ENCODE measurements at regions not wholly inside any gene's neighbourhood (a gene's known extent, or its start where the extent isn't known, plus 50 kb on each side); places are given as distances from the start of the nearest gene placed in this dataset.

GRCh38 chr10:1881636-1882035, 144.3 kb upstream of the ADARB2 start:
- Histone ChIP-seq H3K4me3 (no peak overlapping the region), H3K27me3 (no peaks in the 10 kb centered on the region), H3K36me3 (no peaks in the 10 kb centered on the region), H3K27ac (no peak overlapping the region), H3K4me1 (no peaks in the 10 kb centered on the region), H3K9me3 (no peaks in the 10 kb centered on the region)
- TF ChIP-seq POLR2A (IDR thresholded peaks at IDR 0.05), result no peak
- TF ChIP-seq CTCF (IDR thresholded peaks at IDR 0.05), result no peak
- no peak for DNase-seq

- Histone ChIP-seq H3K9me3 (no peaks in the 10 kb centered on the region), H3K4me1 (no peaks in the 10 kb centered on the region), H3K27ac (no peak overlapping the region), H3K27me3 (no peaks in the 10 kb centered on the region), H3K36me3 (no peaks in the 10 kb centered on the region), H3K4me3 (no peak overlapping the region)
- TF ChIP-seq CTCF (IDR thresholded peaks at IDR 0.05) (no peak), POLR2A (IDR thresholded peaks at IDR 0.05) (no peak)
- DNase-seq, result no peak
Measured at GRCh38 chr10:1874533-1874932, 137.2 kb upstream of the ADARB2 start.

- no peak for DNase-seq
- no peak for TF ChIP-seq CTCF (IDR thresholded peaks at IDR 0.05)
- no peak for TF ChIP-seq POLR2A (IDR thresholded peaks at IDR 0.05)
Measured at GRCh38 chr10:1873661-1874315, 136.5 kb upstream of the ADARB2 start.

GRCh38 chr10:1872151-1872726, 134.9 kb upstream of the ADARB2 start:
- H3K36me3 ChIP-seq, result no peaks in the 10 kb centered on the region
- H3K27me3 ChIP-seq, result no peaks in the 10 kb centered on the region
- no peak overlapping the region for H3K4me3 ChIP-seq
- H3K4me1 ChIP-seq, result no peaks in the 10 kb centered on the region
- H3K9me3 ChIP-seq, result no peaks in the 10 kb centered on the region
- no peak for DNase-seq
- no peak overlapping the region for H3K27ac ChIP-seq
- TF ChIP-seq POLR2A (IDR thresholded peaks at IDR 0.05) (no peak), CTCF (IDR thresholded peaks at IDR 0.05) (no peak)

More at GRCh38 chr10:1873661-1874315, 136.5 kb upstream of the ADARB2 start:
- H3K27me3 ChIP-seq, result no peaks in the 10 kb centered on the region
- H3K4me3 ChIP-seq, result no peak overlapping the region
- no peaks in the 10 kb centered on the region for H3K36me3 ChIP-seq
- H3K9me3 ChIP-seq, result no peaks in the 10 kb centered on the region
- H3K4me1 ChIP-seq, result no peaks in the 10 kb centered on the region
- H3K27ac ChIP-seq, result no peak overlapping the region

GRCh38 chr10:1870491-1870890, 133.2 kb upstream of the ADARB2 start:
- Histone ChIP-seq H3K4me3 (no peak overlapping the region), H3K36me3 (no peaks in the 10 kb centered on the region), H3K27me3 (no peaks in the 10 kb centered on the region), H3K9me3 (no peaks in the 10 kb centered on the region), H3K27ac (no peak overlapping the region), H3K4me1 (no peaks in the 10 kb centered on the region)
- no peak for DNase-seq
- TF ChIP-seq POLR2A (IDR thresholded peaks at IDR 0.05) (no peak), CTCF (IDR thresholded peaks at IDR 0.05) (no peak)
